ENCODE measurements at regions not wholly inside any gene's neighbourhood (a gene's known extent, or its start where the extent isn't known, plus 50 kb on each side); places are given as distances from the start of the nearest gene placed in this dataset.

DNA sequence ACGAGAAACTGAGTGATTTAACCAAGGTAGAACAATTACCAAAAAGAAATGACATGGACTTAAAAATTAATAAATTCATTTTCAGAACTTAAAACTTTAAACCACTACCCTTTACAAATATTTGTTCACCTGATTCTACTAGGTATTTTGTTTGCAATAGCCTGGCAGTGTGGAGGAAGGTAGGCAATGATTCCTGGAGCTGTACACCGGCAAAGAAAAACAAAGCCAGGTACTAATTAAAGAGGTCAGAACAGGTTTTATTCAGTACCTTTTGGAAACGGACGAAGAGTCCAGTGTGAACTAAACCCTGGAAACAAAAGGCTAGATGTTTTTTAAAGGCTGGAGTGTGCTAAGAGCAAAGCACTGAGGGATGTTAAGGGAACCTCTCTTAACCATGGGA lies 561.3 kb upstream of the FSHR start:
- Histone ChIP-seq H3K4me1 (ENCODE audit: control insufficient read depth, insufficient read depth, low read length) (no peaks in the 10 kb centered on the region), H3K4me2 (ENCODE audit: control insufficient read depth, insufficient read depth) (no peak overlapping the region), H3K79me2 (ENCODE audit: control insufficient read depth, insufficient read depth, low read length) (no peaks in the 10 kb centered on the region), H3K27ac (ENCODE audit: control insufficient read depth, insufficient read depth) (no peak overlapping the region), H3K9ac (ENCODE audit: control insufficient read depth, insufficient read depth, low read length) (no peak overlapping the region), H3K36me3 (ENCODE audit: control insufficient read depth in 2 of 2, insufficient read depth in 2 of 2, low read length in 1 of 2) (no peaks in the 10 kb centered on the region), H3K27me3 (replicated peaks in 1 of 2; ENCODE audit: control insufficient read depth in 2 of 2, insufficient read depth in 2 of 2, low read length in 1 of 2) (no peaks in the 10 kb centered on the region), H3K9me3 (replicated peaks; ENCODE audit: control insufficient read depth, insufficient read depth, low read length) (no peaks in the 10 kb centered on the region), H2AFZ (ENCODE audit: control insufficient read depth, low read depth, low read length) (no peak overlapping the region), H3K4me3 (no peak overlapping the region), H4K20me1 (ENCODE audit: control insufficient read depth, insufficient read depth) (no peaks in the 10 kb centered on the region)
- no TSS peak for BruUV-seq (replicated peaks)
- ChIA-PET CTCF (no interaction called here), RAD21 (ENCODE audit: unreplicated experiment) (no interaction called here), POLR2A (no interaction called here), SMC1A (ENCODE audit: uncharacterized antibody, unreplicated experiment) (no interaction called here)
- no peak for DNase-seq (ENCODE audit: low read depth, low spot score)
- 23% methylated on average over 4 of the region's 4 CpGs for WGBS (ENCODE audit: insufficient coverage, insufficient replicate concordance, low lambda C conversion rate, missing lambda C conversion rate)
- in situ Hi-C loops (cut with MboI): no loop called here
- no peak for FAIRE-seq
- TF ChIP-seq, protein P1, sequence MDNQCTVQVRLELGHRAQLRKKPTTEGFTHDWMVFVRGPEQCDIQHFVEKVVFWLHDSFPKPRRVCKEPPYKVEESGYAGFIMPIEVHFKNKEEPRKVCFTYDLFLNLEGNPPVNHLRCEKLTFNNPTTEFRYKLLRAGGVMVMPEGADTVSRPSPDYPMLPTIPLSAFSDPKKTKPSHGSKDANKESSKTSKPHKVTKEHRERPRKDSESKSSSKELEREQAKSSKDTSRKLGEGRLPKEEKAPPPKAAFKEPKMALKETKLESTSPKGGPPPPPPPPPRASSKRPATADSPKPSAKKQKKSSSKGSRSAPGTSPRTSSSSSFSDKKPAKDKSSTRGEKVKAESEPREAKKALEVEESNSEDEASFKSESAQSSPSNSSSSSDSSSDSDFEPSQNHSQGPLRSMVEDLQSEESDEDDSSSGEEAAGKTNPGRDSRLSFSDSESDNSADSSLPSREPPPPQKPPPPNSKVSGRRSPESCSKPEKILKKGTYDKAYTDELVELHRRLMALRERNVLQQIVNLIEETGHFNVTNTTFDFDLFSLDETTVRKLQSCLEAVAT (IDR thresholded peaks at IDR 0.05): no peak
- TF ChIP-seq ZNF384 (IDR thresholded peaks at IDR 0.05; ENCODE audit: borderline replicate concordance, low read depth, low read length) (no peak), SPI1 (IDR thresholded peaks at IDR 0.05; ENCODE audit: borderline replicate concordance, insufficient read depth, low read depth, low read length) (no peak), SMARCA5 (IDR thresholded peaks at IDR 0.05) (no peak), TCF12 (IDR thresholded peaks at IDR 0.05; ENCODE audit: low read depth, low read length) (no peak), STAT1 (conservative IDR thresholded peaks at IDR 0.05) (no peak), CBFB (IDR thresholded peaks at IDR 0.05; ENCODE audit: low read depth) (no peak), BHLHE40 (IDR thresholded peaks at IDR 0.05; ENCODE audit: borderline replicate concordance in 1 of 2, low read depth in 2 of 2, low read length in 1 of 2) (no peak)
- TF ChIP-seq, protein P2, sequence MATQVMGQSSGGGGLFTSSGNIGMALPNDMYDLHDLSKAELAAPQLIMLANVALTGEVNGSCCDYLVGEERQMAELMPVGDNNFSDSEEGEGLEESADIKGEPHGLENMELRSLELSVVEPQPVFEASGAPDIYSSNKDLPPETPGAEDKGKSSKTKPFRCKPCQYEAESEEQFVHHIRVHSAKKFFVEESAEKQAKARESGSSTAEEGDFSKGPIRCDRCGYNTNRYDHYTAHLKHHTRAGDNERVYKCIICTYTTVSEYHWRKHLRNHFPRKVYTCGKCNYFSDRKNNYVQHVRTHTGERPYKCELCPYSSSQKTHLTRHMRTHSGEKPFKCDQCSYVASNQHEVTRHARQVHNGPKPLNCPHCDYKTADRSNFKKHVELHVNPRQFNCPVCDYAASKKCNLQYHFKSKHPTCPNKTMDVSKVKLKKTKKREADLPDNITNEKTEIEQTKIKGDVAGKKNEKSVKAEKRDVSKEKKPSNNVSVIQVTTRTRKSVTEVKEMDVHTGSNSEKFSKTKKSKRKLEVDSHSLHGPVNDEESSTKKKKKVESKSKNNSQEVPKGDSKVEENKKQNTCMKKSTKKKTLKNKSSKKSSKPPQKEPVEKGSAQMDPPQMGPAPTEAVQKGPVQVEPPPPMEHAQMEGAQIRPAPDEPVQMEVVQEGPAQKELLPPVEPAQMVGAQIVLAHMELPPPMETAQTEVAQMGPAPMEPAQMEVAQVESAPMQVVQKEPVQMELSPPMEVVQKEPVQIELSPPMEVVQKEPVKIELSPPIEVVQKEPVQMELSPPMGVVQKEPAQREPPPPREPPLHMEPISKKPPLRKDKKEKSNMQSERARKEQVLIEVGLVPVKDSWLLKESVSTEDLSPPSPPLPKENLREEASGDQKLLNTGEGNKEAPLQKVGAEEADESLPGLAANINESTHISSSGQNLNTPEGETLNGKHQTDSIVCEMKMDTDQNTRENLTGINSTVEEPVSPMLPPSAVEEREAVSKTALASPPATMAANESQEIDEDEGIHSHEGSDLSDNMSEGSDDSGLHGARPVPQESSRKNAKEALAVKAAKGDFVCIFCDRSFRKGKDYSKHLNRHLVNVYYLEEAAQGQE (IDR thresholded peaks at IDR 0.05; ENCODE audit: low read depth, low read length): no peak
- TF ChIP-seq, protein P3, sequence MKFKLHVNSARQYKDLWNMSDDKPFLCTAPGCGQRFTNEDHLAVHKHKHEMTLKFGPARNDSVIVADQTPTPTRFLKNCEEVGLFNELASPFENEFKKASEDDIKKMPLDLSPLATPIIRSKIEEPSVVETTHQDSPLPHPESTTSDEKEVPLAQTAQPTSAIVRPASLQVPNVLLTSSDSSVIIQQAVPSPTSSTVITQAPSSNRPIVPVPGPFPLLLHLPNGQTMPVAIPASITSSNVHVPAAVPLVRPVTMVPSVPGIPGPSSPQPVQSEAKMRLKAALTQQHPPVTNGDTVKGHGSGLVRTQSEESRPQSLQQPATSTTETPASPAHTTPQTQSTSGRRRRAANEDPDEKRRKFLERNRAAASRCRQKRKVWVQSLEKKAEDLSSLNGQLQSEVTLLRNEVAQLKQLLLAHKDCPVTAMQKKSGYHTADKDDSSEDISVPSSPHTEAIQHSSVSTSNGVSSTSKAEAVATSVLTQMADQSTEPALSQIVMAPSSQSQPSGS (IDR thresholded peaks at IDR 0.05; ENCODE audit: low read length): no peak
- intact Hi-C loops (cut with micrococcal nuclease; ENCODE audit: unreplicated experiment): no loop called here
- no peak for ATAC-seq
